H9 (cell line): ENCODE measurements at regions not wholly inside any gene's neighbourhood (a gene's known extent, or its start where the extent isn't known, plus 50 kb on each side); places are given as distances from the start of the nearest gene placed in this dataset.
"Not testable (repeated sequence)": the region's sequence is repeated elsewhere in the genome, so short reads cannot be mapped to it uniquely, and the experiment has no call there.

ENCODE experiments used
- DNase-seq: peaks from one replicate; pipeline ENCODE4 v3.0.0-alpha.2; 2017
- H2AFZ ChIP-seq: one replicate; pipeline ENCODE4 v1.6.1; 2013; ENCODE audit warnings: mild to moderate bottlenecking, low read length, control low read depth, moderate library complexity
- H2AK5ac ChIP-seq: 2 replicates; pipeline ENCODE4 v1.6.1; 2013; ENCODE audit warnings: low read length, control low read depth, mixed read lengths; ENCODE audit not compliant: insufficient read length
- H2BK120ac ChIP-seq: one replicate; pipeline ENCODE4 v1.6.1; 2013; ENCODE audit warnings: low read depth, mild to moderate bottlenecking, low read length, control low read depth, inconsistent platforms; ENCODE audit not compliant: poor library complexity, severe bottlenecking
- H2BK12ac ChIP-seq: 2 replicates; pipeline ENCODE4 v1.6.1; 2013; ENCODE audit warnings: low read length, control low read depth, mixed read lengths, low read depth; ENCODE audit not compliant: insufficient read length
- H2BK15ac ChIP-seq: 2 replicates; pipeline ENCODE4 v1.6.1; 2013; ENCODE audit warnings: low read depth, low read length, control low read depth
- H2BK20ac ChIP-seq: one replicate; pipeline ENCODE4 v1.6.1; 2013; ENCODE audit warnings: low read depth, mild to moderate bottlenecking, low read length, control low read depth, inconsistent platforms; ENCODE audit not compliant: poor library complexity, severe bottlenecking
- H2BK5ac ChIP-seq: 2 replicates; pipeline ENCODE4 v1.6.1; 2013; ENCODE audit warnings: low read length, control low read depth, mixed read lengths; ENCODE audit not compliant: insufficient read length
- H3K14ac ChIP-seq: 2 replicates; pipeline ENCODE4 v1.6.1; 2013; ENCODE audit warnings: low read length, control low read depth; ENCODE audit not compliant: insufficient read depth
- H3K18ac ChIP-seq: 2 replicates; pipeline ENCODE4 v1.6.1; 2013; ENCODE audit warnings: low read depth, mild to moderate bottlenecking, mixed read lengths, low read length, control low read depth; ENCODE audit not compliant: insufficient read length
- H3K23ac ChIP-seq: 2 replicates; pipeline ENCODE4 v1.6.1; 2013; ENCODE audit warnings: low read length, control low read depth, mixed read lengths, low read depth; ENCODE audit not compliant: insufficient read length
- H3K23me2 ChIP-seq: 2 replicates; pipeline ENCODE4 v1.6.1; 2013; ENCODE audit warnings: low read depth, mild to moderate bottlenecking, mixed read lengths, low read length, control low read depth; ENCODE audit not compliant: insufficient read length, poor library complexity, severe bottlenecking
- H3K27ac ChIP-seq: 2 replicates; pipeline ENCODE4 v1.5.1; 2013; ENCODE audit warnings: low read length, control low read depth, mixed read lengths, low read depth; ENCODE audit not compliant: insufficient read length
- H3K27me3 ChIP-seq: 2 replicates; pipeline ENCODE4 v1.6.1; 2013; ENCODE audit warnings: low read length, control low read depth, inconsistent platforms; ENCODE audit not compliant: insufficient read depth
- H3K4ac ChIP-seq: 2 replicates; pipeline ENCODE4 v1.6.1; 2013; ENCODE audit warnings: low read depth, mild to moderate bottlenecking, control low read depth, inconsistent platforms, low read length, moderate library complexity
- H3K4me1 ChIP-seq: 2 replicates; pipeline ENCODE4 v1.6.1; 2013; ENCODE audit warnings: low read length, control low read depth, inconsistent platforms; ENCODE audit not compliant: insufficient read depth
- H3K4me2 ChIP-seq: 2 replicates; pipeline ENCODE4 v1.6.1; 2013; ENCODE audit warnings: low read length, control low read depth, mixed read lengths; ENCODE audit not compliant: insufficient read length, insufficient read depth
- H3K56ac ChIP-seq: 2 replicates; pipeline ENCODE4 v1.6.1; 2013; ENCODE audit warnings: low read depth, mild to moderate bottlenecking, mixed read lengths, low read length, control low read depth; ENCODE audit not compliant: insufficient read length
- H3K79me1 ChIP-seq: 2 replicates; pipeline ENCODE4 v1.6.1; 2013; ENCODE audit warnings: low read depth, mild to moderate bottlenecking, moderate library complexity, low read length, control low read depth, inconsistent platforms; ENCODE audit not compliant: insufficient read depth, poor library complexity, severe bottlenecking
- H3K79me2 ChIP-seq: 2 replicates; pipeline ENCODE4 v1.6.1; 2013; ENCODE audit warnings: low read length, control low read depth, inconsistent platforms; ENCODE audit not compliant: insufficient read depth
- H3K9ac ChIP-seq: 2 replicates; pipeline ENCODE4 v1.6.1; 2013; ENCODE audit warnings: low read length, control low read depth, mixed read lengths; ENCODE audit not compliant: insufficient read length; ENCODE audit errors: extremely low read depth
- H3K9me3 ChIP-seq: one replicate; pipeline ENCODE4 v1.6.1; 2013; ENCODE audit warnings: low read depth, low read length, inconsistent platforms; ENCODE audit not compliant: control insufficient read depth
- H3T11ph ChIP-seq: one replicate; pipeline ENCODE4 v1.6.1; 2013; ENCODE audit warnings: mild to moderate bottlenecking, low read length, control low read depth, inconsistent platforms
- H4K20me1 ChIP-seq: one replicate; pipeline ENCODE4 v1.6.1; 2013; ENCODE audit not compliant: control insufficient read depth, insufficient read length, insufficient read depth
- H4K5ac ChIP-seq: 2 replicates; pipeline ENCODE4 v1.6.1; 2013; ENCODE audit warnings: low read depth, mild to moderate bottlenecking, mixed read lengths, low read length, control low read depth; ENCODE audit not compliant: insufficient read length
- H4K8ac ChIP-seq: replicated peaks from 2 replicates; pipeline ENCODE4 v1.6.1; 2013; ENCODE audit warnings: low read length, control low read depth, mixed read lengths, low read depth; ENCODE audit not compliant: insufficient read length
- H4K91ac ChIP-seq: 2 replicates; pipeline ENCODE4 v1.6.1; 2013; ENCODE audit warnings: low read depth, mild to moderate bottlenecking, moderate library complexity, mixed read lengths, low read length, control low read depth; ENCODE audit not compliant: insufficient read length
- H3K27ac Mint-ChIP-seq, 3 experiments: 2 replicates in 2 of 3; 3 replicates in 1 of 3; pipeline ENCODE4 v1.8.0; 2020 to 2021; ENCODE audit warnings: mixed read lengths in 3 of 3, mild to moderate bottlenecking in 1 of 3, moderate library complexity in 1 of 3
- H3K27me3 Mint-ChIP-seq: 2 replicates; pipeline ENCODE4 v1.8.0; 2021; ENCODE audit warnings: low read depth, mild to moderate bottlenecking, moderate library complexity, mixed read lengths
- H3K36me3 Mint-ChIP-seq, 3 experiments: 2 replicates in 2 of 3; 3 replicates in 1 of 3; pipeline ENCODE4 v1.8.0; 2020 to 2021; ENCODE audit warnings: low read depth in 3 of 3, mixed read lengths in 3 of 3; ENCODE audit not compliant: insufficient read depth in 1 of 3
- H3K4me1 Mint-ChIP-seq, 2 experiments: 2 replicates each; pipeline ENCODE4 v1.8.0; 2020; ENCODE audit warnings: mixed read lengths in 2 of 2
- H3K4me3 Mint-ChIP-seq, 2 experiments: 2 replicates in 1 of 2; 3 replicates in 1 of 2; pipeline ENCODE4 v1.8.0; 2020 to 2021; ENCODE audit warnings: mild to moderate bottlenecking in 2 of 2, mixed read lengths in 2 of 2, moderate library complexity in 1 of 2
- H3K9me3 Mint-ChIP-seq, 2 experiments: 2 replicates in 1 of 2; 3 replicates in 1 of 2; pipeline ENCODE4 v1.8.0; 2020; ENCODE audit warnings: mild to moderate bottlenecking in 2 of 2, mixed read lengths in 2 of 2, moderate library complexity in 1 of 2
- CTCF ChIP-seq: fragments of 200-600 bp; sonication (generic); conservative IDR thresholded peaks from 3 replicates; pipeline ENCODE4 v1.8.0; 2021; ENCODE audit warnings: antibody characterized with exemption, mild to moderate bottlenecking
- WGBS: extraction: QIAGEN DNeasy Blood & Tissue Kit; methylation state at CpG from one replicate; pipeline ENCODE4 v1.1.7; 2013; ENCODE audit warnings: missing lambda C conversion rate, low lambda C conversion rate, mixed read lengths; ENCODE audit not compliant: insufficient read length; ENCODE audit errors: extremely low coverage; 5-methylcytosine and 5-hydroxymethylcytosine counted together

DNA sequence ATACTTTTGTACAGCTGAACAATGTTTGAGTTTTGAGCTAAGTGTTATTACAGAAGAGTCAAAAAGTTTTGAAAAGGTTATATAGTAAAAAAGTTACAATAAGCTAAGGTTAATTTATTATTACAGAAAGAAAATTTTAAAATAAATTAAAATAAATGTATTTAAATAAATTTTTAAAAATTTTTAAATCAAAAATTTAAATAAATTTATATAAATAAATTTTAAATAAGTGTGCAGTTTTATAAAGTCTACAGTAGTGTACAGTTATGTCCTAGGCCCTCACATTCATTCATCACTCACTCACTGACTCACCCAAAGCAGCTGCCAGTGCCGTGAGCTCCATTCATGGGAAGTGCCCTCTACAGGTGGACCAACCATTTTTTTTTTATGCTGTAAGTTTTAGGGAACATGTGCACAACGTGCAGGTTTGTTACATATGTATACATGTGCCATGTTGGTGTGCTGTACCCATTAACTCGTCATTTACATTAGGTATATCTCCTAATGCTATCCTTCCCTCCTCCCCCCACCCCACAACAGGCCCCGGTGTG lies 462.9 kb upstream of the ZMIZ1 start:
- no peak overlapping the region for H3K27ac ChIP-seq
- 0 out of 4 replicates have a peak, but pooled peaks cover 0 to 2% of the 10 kb centered on the region in 2 experiments for H3K4me1 Mint-ChIP-seq
- no peaks in the 10 kb centered on the region for H4K20me1 ChIP-seq
- no peak overlapping the region for H2BK20ac ChIP-seq
- DNase-seq, result peak; percentile 4
- WGBS, result no CpG with 5 or more reads among the region's 4 CpGs
- H2AFZ ChIP-seq, result no peak overlapping the region
- no peak overlapping the region for H2BK120ac ChIP-seq
- H3K4ac ChIP-seq, result no peak overlapping the region
- H2AK5ac ChIP-seq, result no peak overlapping the region
- H3K23me2 ChIP-seq, result no peaks in the 10 kb centered on the region
- peaks cover 0 to 2% (median 0%) of the 10 kb centered on the region in 3 experiments; a peak in 1 of 7 replicates for H3K36me3 Mint-ChIP-seq
- H3K4me2 ChIP-seq, result no peak overlapping the region
- no peaks in the 10 kb centered on the region for H3K79me1 ChIP-seq
- no peaks in the 10 kb centered on the region for H3K4me1 ChIP-seq
- H4K91ac ChIP-seq, result no peak overlapping the region
- no peak overlapping the region for H3K4me3 Mint-ChIP-seq
- H2BK15ac ChIP-seq, result no peak overlapping the region
- H3T11ph ChIP-seq, result no peak overlapping the region
- no peak overlapping the region for H2BK12ac ChIP-seq
- no peak overlapping the region for H3K9ac ChIP-seq
- H3K9me3 ChIP-seq, result no peaks in the 10 kb centered on the region
- no peak overlapping the region for H3K56ac ChIP-seq
- H3K9me3 Mint-ChIP-seq, result peaks cover 6 to 7% of the 10 kb centered on the region in 2 experiments; a peak in 3 of 5 replicates
- H3K27me3 ChIP-seq, result no peaks in the 10 kb centered on the region
- no peaks in the 10 kb centered on the region for H3K79me2 ChIP-seq
- no peak overlapping the region for H3K18ac ChIP-seq
- H4K8ac ChIP-seq, result no peak overlapping the region
- no peak overlapping the region for H4K5ac ChIP-seq
- H3K27me3 Mint-ChIP-seq, result peaks cover 10% of the 10 kb centered on the region
- peak; percentile 24; the same call in 2 of the 3 replicates for TF ChIP-seq CTCF
- no peak overlapping the region for H2BK5ac ChIP-seq
- H3K23ac ChIP-seq, result no peak overlapping the region
- no peak overlapping the region for H3K27ac Mint-ChIP-seq
- no peak overlapping the region for H3K14ac ChIP-seq

GRCh38 chr10:78606766-78607165 lies 462.0 kb upstream of the ZMIZ1 start:
- not testable (repeated sequence) for H2BK120ac ChIP-seq, H3K23ac ChIP-seq, H3K4me2 ChIP-seq, H3K4me1 Mint-ChIP-seq, H4K91ac ChIP-seq, H3K27ac ChIP-seq, H3K23me2 ChIP-seq, H2AFZ ChIP-seq, H3K36me3 Mint-ChIP-seq, H3K4ac ChIP-seq, H3K9me3 ChIP-seq, H3T11ph ChIP-seq, H4K20me1 ChIP-seq, H3K27ac Mint-ChIP-seq, H3K4me1 ChIP-seq, H2AK5ac ChIP-seq, H3K79me1 ChIP-seq, H3K9me3 Mint-ChIP-seq, H2BK5ac ChIP-seq, H3K9ac ChIP-seq, H3K4me3 Mint-ChIP-seq, DNase-seq, H2BK12ac ChIP-seq, H4K5ac ChIP-seq, H3K27me3 ChIP-seq, H3K14ac ChIP-seq, H4K8ac ChIP-seq, H3K79me2 ChIP-seq, H3K56ac ChIP-seq, H3K27me3 Mint-ChIP-seq, H3K18ac ChIP-seq, H2BK15ac ChIP-seq, H2BK20ac ChIP-seq
- no CpG with 5 or more reads among the region's 2 CpGs for WGBS
